GM23338 (cell line): ENCODE measurements at regions not wholly inside any gene's neighbourhood (a gene's known extent, or its start where the extent isn't known, plus 50 kb on each side); places are given as distances from the start of the nearest gene placed in this dataset.

Source experiments
- ATAC-seq: fragments of 200-7000 bp; cut with Tn5 transposase; 3 replicates; pipeline ENCODE4 v1.9.1; 2020
- DNase-seq: peaks from one replicate; pipeline ENCODE4 v3.0.0-alpha.2; 2015; ENCODE audit warnings: low spot score
- H2AFZ ChIP-seq: fragments of 200-600 bp; sonication (generic); 2 replicates; pipeline ENCODE4 v1.8.0; 2016; ENCODE audit warnings: antibody characterized with exemption, mild to moderate bottlenecking, moderate library complexity
- H3F3A ChIP-seq: fragments of 200-600 bp; sonication (generic); replicated peaks from 2 replicates; pipeline ENCODE4 v1.8.0; 2017; ENCODE audit warnings: antibody characterized with exemption, mixed run types, low read depth
- H3K27ac ChIP-seq: fragments of 200-600 bp; sonication (generic); 2 replicates; pipeline ENCODE4 v1.6.1; 2016; ENCODE audit warnings: low read depth
- H3K27me3 ChIP-seq: fragments of 200-600 bp; sonication (generic); 2 replicates; pipeline ENCODE4 v1.8.0; 2016; ENCODE audit warnings: mild to moderate bottlenecking, mixed run types, moderate library complexity; ENCODE audit not compliant: insufficient read depth
- H3K36me3 ChIP-seq: fragments of 200-600 bp; sonication (generic); 2 replicates; pipeline ENCODE4 v1.8.0; 2016; ENCODE audit warnings: mild to moderate bottlenecking; ENCODE audit not compliant: insufficient read depth
- H3K4me1 ChIP-seq: fragments of 200-600 bp; sonication (generic); 2 replicates; pipeline ENCODE4 v1.8.0; 2016; ENCODE audit warnings: mild to moderate bottlenecking, moderate library complexity; ENCODE audit not compliant: insufficient read depth
- H3K4me2 ChIP-seq: fragments of 200-600 bp; sonication (generic); 2 replicates; pipeline ENCODE4 v1.7.1; 2017; ENCODE audit warnings: mixed run types
- H3K4me3 ChIP-seq: fragments of 200-600 bp; sonication (generic); 2 replicates; pipeline ENCODE4 v1.6.1; 2016; ENCODE audit warnings: mixed run types
- H3K79me2 ChIP-seq: fragments of 200-600 bp; sonication (generic); replicated peaks from 2 replicates; pipeline ENCODE4 v1.8.0; 2017; ENCODE audit warnings: mild to moderate bottlenecking; ENCODE audit not compliant: insufficient read depth
- H3K9me2 ChIP-seq: fragments of 200-600 bp; sonication (generic); 2 replicates; pipeline ENCODE4 v1.8.0; 2017; ENCODE audit not compliant: insufficient read depth
- H4K20me1 ChIP-seq: fragments of 200-600 bp; sonication (generic); replicated peaks from 2 replicates; pipeline ENCODE4 v1.8.0; 2017; ENCODE audit warnings: mild to moderate bottlenecking; ENCODE audit not compliant: insufficient read depth
- H3K27ac Mint-ChIP-seq: 2 replicates; pipeline ENCODE4 v1.8.0; 2020; ENCODE audit warnings: inconsistent platforms, mild to moderate bottlenecking, moderate library complexity, mixed read lengths
- H3K27me3 Mint-ChIP-seq: 3 replicates; pipeline ENCODE4 v1.8.0; 2022; ENCODE audit warnings: low read depth, mild to moderate bottlenecking, moderate library complexity, mixed read lengths, inconsistent platforms; ENCODE audit not compliant: insufficient read depth, poor library complexity
- H3K36me3 Mint-ChIP-seq: 3 replicates; pipeline ENCODE4 v1.8.0; 2021; ENCODE audit warnings: low read depth, mild to moderate bottlenecking, inconsistent platforms, moderate library complexity, mixed read lengths
- H3K4me1 Mint-ChIP-seq: 3 replicates; pipeline ENCODE4 v1.8.0; 2020; ENCODE audit warnings: mild to moderate bottlenecking, inconsistent platforms, mixed read lengths
- H3K4me3 Mint-ChIP-seq: 3 replicates; pipeline ENCODE4 v1.8.0; 2021; ENCODE audit warnings: moderate library complexity, mild to moderate bottlenecking, inconsistent platforms, mixed read lengths
- H3K9me3 Mint-ChIP-seq: 3 replicates; pipeline ENCODE4 v1.8.0; 2020; ENCODE audit warnings: moderate library complexity, mild to moderate bottlenecking, inconsistent platforms, mixed read lengths
- ETS1 ChIP-seq: IDR thresholded peaks from 2 replicates; pipeline ENCODE4 v1.6.1; 2016; ENCODE audit warnings: antibody characterized with exemption
- EZH2 ChIP-seq: fragments of 200-600 bp; sonication (generic); IDR thresholded peaks from one replicate; pipeline ENCODE4 v1.8.0; 2017; ENCODE audit warnings: antibody characterized with exemption, mild to moderate bottlenecking, low read depth; ENCODE audit not compliant: unreplicated experiment
- EZH2phosphoT487 ChIP-seq: fragments of 200-600 bp; sonication (generic); IDR thresholded peaks from one replicate; pipeline ENCODE4 v1.8.1; 2018; ENCODE audit warnings: antibody characterized with exemption; ENCODE audit not compliant: unreplicated experiment
- JUNB ChIP-seq: IDR thresholded peaks from one replicate; pipeline ENCODE4 v1.6.1; 2016; ENCODE audit warnings: antibody characterized with exemption; ENCODE audit not compliant: unreplicated experiment
- NANOG ChIP-seq: IDR thresholded peaks from 2 replicates; pipeline ENCODE4 v1.6.1; 2016; ENCODE audit warnings: antibody characterized with exemption, borderline replicate concordance
- POLR2AphosphoS5 ChIP-seq: IDR thresholded peaks from 2 replicates; pipeline ENCODE4 v1.6.1; 2016; ENCODE audit warnings: antibody characterized with exemption, low read depth
- STAT1 ChIP-seq: IDR thresholded peaks from one replicate; pipeline ENCODE4 v1.6.1; 2016; ENCODE audit warnings: antibody characterized with exemption; ENCODE audit not compliant: unreplicated experiment
- ZNF114 ChIP-seq: fragments of 250-450 bp; sonication (Bioruptor Pico); IDR thresholded peaks from 2 replicates; pipeline ENCODE4 v1.5.0; 2020; ENCODE audit warnings: mild to moderate bottlenecking, moderate library complexity
- ZNF331 ChIP-seq: fragments of 250-450 bp; sonication (Bioruptor Pico); IDR thresholded peaks from 2 replicates; pipeline ENCODE4 v1.5.0; 2020; ENCODE audit warnings: low read depth, mild to moderate bottlenecking, moderate library complexity
- TF ChIP-seq, protein P1 (sequence below): IDR thresholded peaks from one replicate; pipeline ENCODE4 v1.6.1; 2018; ENCODE audit warnings: antibody characterized with exemption; ENCODE audit not compliant: unreplicated experiment
- TF ChIP-seq, protein P2 (sequence below), 2 experiments: fragments of 200-600 bp in 1 of 2; sonication (generic) in 1 of 2; conservative IDR thresholded peaks; 2 replicates each; pipeline versions ENCODE4 v1.5.1 to v1.6.1; 2016 to 2017; ENCODE audit warnings: antibody characterized with exemption in 2 of 2, low read depth in 2 of 2, mild to moderate bottlenecking in 2 of 2, moderate library complexity in 1 of 2

- Mint-ChIP-seq H3K27me3 (no peaks in the 10 kb centered on the region), H3K36me3 (peaks cover 6% of the 10 kb centered on the region; the same call in 2 of the 3 replicates), H3K27ac (no peak overlapping the region), H3K9me3 (peaks cover 6% of the 10 kb centered on the region; the same call in 2 of the 3 replicates), H3K4me3 (no peak overlapping the region), H3K4me1 (peaks cover 5% of the 10 kb centered on the region; the same call in 2 of the 3 replicates)
- Histone ChIP-seq H4K20me1 (no peaks in the 10 kb centered on the region), H3K79me2 (no peaks in the 10 kb centered on the region), H2AFZ (no peak overlapping the region), H3K4me3 (no peak overlapping the region), H3K27ac (no peak overlapping the region), H3K9me2 (no peaks in the 10 kb centered on the region), H3K4me2 (no peak overlapping the region), H3K27me3 (no peaks in the 10 kb centered on the region), H3K36me3 (peaks cover 6% of the 10 kb centered on the region; the same call in 1 of the 2 replicates), H3F3A (no peaks in the 10 kb centered on the region), H3K4me1 (peaks cover 3% of the 10 kb centered on the region; the same call in 1 of the 2 replicates)
- ATAC-seq: no peak
- no peak for DNase-seq
- TF ChIP-seq ZNF114 (CRISPR knock-in tag) (no peak), JUNB (no peak), ZNF331 (CRISPR knock-in tag) (no peak), NANOG (no peak), EZH2 (no peak)
- TF ChIP-seq, protein P1, sequence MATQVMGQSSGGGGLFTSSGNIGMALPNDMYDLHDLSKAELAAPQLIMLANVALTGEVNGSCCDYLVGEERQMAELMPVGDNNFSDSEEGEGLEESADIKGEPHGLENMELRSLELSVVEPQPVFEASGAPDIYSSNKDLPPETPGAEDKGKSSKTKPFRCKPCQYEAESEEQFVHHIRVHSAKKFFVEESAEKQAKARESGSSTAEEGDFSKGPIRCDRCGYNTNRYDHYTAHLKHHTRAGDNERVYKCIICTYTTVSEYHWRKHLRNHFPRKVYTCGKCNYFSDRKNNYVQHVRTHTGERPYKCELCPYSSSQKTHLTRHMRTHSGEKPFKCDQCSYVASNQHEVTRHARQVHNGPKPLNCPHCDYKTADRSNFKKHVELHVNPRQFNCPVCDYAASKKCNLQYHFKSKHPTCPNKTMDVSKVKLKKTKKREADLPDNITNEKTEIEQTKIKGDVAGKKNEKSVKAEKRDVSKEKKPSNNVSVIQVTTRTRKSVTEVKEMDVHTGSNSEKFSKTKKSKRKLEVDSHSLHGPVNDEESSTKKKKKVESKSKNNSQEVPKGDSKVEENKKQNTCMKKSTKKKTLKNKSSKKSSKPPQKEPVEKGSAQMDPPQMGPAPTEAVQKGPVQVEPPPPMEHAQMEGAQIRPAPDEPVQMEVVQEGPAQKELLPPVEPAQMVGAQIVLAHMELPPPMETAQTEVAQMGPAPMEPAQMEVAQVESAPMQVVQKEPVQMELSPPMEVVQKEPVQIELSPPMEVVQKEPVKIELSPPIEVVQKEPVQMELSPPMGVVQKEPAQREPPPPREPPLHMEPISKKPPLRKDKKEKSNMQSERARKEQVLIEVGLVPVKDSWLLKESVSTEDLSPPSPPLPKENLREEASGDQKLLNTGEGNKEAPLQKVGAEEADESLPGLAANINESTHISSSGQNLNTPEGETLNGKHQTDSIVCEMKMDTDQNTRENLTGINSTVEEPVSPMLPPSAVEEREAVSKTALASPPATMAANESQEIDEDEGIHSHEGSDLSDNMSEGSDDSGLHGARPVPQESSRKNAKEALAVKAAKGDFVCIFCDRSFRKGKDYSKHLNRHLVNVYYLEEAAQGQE: no peak
These were observed 976.7 kb downstream of the TTLL7 start for GRCh38 chr1:83022206-83022605.

DNA sequence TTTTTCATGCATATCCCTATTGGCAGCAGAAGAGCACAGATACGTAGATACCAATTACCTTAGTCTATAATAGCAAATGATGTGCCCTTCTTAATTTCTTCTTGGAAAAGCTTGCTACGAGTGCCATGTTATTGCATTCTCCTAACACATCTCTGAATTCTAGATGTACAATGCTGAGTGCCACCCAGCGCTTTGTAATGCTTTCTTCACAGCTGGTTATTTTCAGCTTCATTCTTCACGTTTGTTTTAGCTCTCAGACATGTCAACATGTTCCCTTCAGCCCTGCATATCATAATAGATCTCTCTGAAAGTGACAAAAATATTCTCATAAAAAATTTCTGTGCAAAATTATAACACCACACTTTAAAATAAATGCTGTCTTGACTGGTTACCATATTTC lies 981.2 kb downstream of the TTLL7 start:
- Histone ChIP-seq H3K4me3 (no peak overlapping the region), H3K36me3 (peaks cover 6% of the 10 kb centered on the region; the same call in 1 of the 2 replicates), H3F3A (no peaks in the 10 kb centered on the region), H3K4me1 (no peaks in the 10 kb centered on the region), H3K9me2 (no peaks in the 10 kb centered on the region), H3K4me2 (no peak overlapping the region), H3K79me2 (no peaks in the 10 kb centered on the region), H3K27me3 (no peaks in the 10 kb centered on the region), H4K20me1 (no peaks in the 10 kb centered on the region), H3K27ac (no peak overlapping the region), H2AFZ (no peak overlapping the region)
- Mint-ChIP-seq H3K4me3 (no peak overlapping the region), H3K4me1 (no peaks in the 10 kb centered on the region), H3K9me3 (peaks cover 6% of the 10 kb centered on the region; the same call in 2 of the 3 replicates), H3K27me3 (no peaks in the 10 kb centered on the region), H3K27ac (no peak overlapping the region), H3K36me3 (peaks cover 6% of the 10 kb centered on the region; the same call in 2 of the 3 replicates)
- no peak for ATAC-seq
- TF ChIP-seq, protein P1: no peak
- TF ChIP-seq, protein P2, sequence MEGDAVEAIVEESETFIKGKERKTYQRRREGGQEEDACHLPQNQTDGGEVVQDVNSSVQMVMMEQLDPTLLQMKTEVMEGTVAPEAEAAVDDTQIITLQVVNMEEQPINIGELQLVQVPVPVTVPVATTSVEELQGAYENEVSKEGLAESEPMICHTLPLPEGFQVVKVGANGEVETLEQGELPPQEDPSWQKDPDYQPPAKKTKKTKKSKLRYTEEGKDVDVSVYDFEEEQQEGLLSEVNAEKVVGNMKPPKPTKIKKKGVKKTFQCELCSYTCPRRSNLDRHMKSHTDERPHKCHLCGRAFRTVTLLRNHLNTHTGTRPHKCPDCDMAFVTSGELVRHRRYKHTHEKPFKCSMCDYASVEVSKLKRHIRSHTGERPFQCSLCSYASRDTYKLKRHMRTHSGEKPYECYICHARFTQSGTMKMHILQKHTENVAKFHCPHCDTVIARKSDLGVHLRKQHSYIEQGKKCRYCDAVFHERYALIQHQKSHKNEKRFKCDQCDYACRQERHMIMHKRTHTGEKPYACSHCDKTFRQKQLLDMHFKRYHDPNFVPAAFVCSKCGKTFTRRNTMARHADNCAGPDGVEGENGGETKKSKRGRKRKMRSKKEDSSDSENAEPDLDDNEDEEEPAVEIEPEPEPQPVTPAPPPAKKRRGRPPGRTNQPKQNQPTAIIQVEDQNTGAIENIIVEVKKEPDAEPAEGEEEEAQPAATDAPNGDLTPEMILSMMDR (conservative IDR thresholded peaks at IDR 0.05; ENCODE audit: low read depth in 2 of 2): no peak
- TF ChIP-seq EZH2phosphoT487: no peak
- no peak for TF ChIP-seq ETS1
- no peak for TF ChIP-seq EZH2
- no peak for TF ChIP-seq POLR2AphosphoS5
- TF ChIP-seq STAT1: no peak
- TF ChIP-seq ZNF331 (CRISPR knock-in tag): no peak
- no peak for TF ChIP-seq NANOG
- no peak for TF ChIP-seq ZNF114 (CRISPR knock-in tag)
- no peak for DNase-seq
